ENCODE measurements at regions not wholly inside any gene's neighbourhood (a gene's known extent, or its start where the extent isn't known, plus 50 kb on each side); places are given as distances from the start of the nearest gene placed in this dataset.

GRCh38 chr22:34851918-34852662, 213.9 kb upstream of the ISX start:
- Histone ChIP-seq H3K9me3 (no peaks in the 10 kb centered on the region), H3K4me3 (replicated peaks in 1 of 3) (no peak overlapping the region), H3K36me3 (no peaks in the 10 kb centered on the region), H3K4me1 (no peaks in the 10 kb centered on the region), H3K27ac (no peak overlapping the region), H3K27me3 (no peaks in the 10 kb centered on the region)
- no peak for DNase-seq
- no peak for TF ChIP-seq CTCF (IDR thresholded peaks at IDR 0.05)
- no peak for TF ChIP-seq POLR2A (IDR thresholded peaks at IDR 0.05)
- 43 to 53% methylated on average over 4 of the region's 4 CpGs for WGBS, 2 donors
- intact Hi-C loops (cut with DNase I): no loop called here

GRCh38 chr22:34855471-34855870, 210.5 kb upstream of the ISX start:
- Histone ChIP-seq H3K36me3 (no peaks in the 10 kb centered on the region), H3K9me3 (no peaks in the 10 kb centered on the region), H3K4me3 (replicated peaks in 1 of 3) (no peak overlapping the region), H3K4me1 (no peaks in the 10 kb centered on the region), H3K27me3 (no peaks in the 10 kb centered on the region), H3K27ac (no peak overlapping the region)
- intact Hi-C loops (cut with DNase I): no loop called here
- TF ChIP-seq CTCF (IDR thresholded peaks at IDR 0.05) (no peak), POLR2A (IDR thresholded peaks at IDR 0.05) (no peak)
- no peak for DNase-seq
- 69 to 79% methylated on average over 5 of the region's 5 CpGs for WGBS, 2 donors

GRCh38 chr22:34858066-34858465, 207.9 kb upstream of the ISX start:
- H3K27me3 ChIP-seq: no peaks in the 10 kb centered on the region
- H3K4me3 ChIP-seq (replicated peaks in 1 of 3): no peak overlapping the region
- no peak for DNase-seq
- 25 to 34% methylated on average over 2 of the region's 2 CpGs for WGBS, 2 donors
- no peaks in the 10 kb centered on the region for H3K36me3 ChIP-seq
- H3K27ac ChIP-seq: no peak overlapping the region
- no peaks in the 10 kb centered on the region for H3K9me3 ChIP-seq
- H3K4me1 ChIP-seq: no peaks in the 10 kb centered on the region
- TF ChIP-seq CTCF (IDR thresholded peaks at IDR 0.05): no peak
- intact Hi-C loops (cut with DNase I): no loop called here

- H3K27me3 ChIP-seq: no peaks in the 10 kb centered on the region
- H3K9me3 ChIP-seq: no peaks in the 10 kb centered on the region
- WGBS, 2 donors: 81 to 85% methylated on average over 2 of the region's 2 CpGs
- intact Hi-C loops (cut with DNase I): no loop called here
- TF ChIP-seq CTCF (IDR thresholded peaks at IDR 0.05) (no peak), POLR2A (IDR thresholded peaks at IDR 0.05) (no peak)
- H3K27ac ChIP-seq: no peak overlapping the region
- no peaks in the 10 kb centered on the region for H3K4me1 ChIP-seq
- H3K36me3 ChIP-seq: no peaks in the 10 kb centered on the region
- no peak for DNase-seq
- H3K4me3 ChIP-seq (replicated peaks in 1 of 3): no peak overlapping the region
Observed at GRCh38 chr22:34861787-34862186, 204.2 kb upstream of the ISX start.

- no peak for TF ChIP-seq POLR2A (IDR thresholded peaks at IDR 0.05)
- no peak for TF ChIP-seq CTCF (IDR thresholded peaks at IDR 0.05)
- DNase-seq: no peak
- intact Hi-C loops (cut with DNase I): no loop called here
- Histone ChIP-seq H3K4me3 (replicated peaks in 1 of 3) (no peak overlapping the region), H3K9me3 (no peaks in the 10 kb centered on the region), H3K27ac (no peak overlapping the region), H3K36me3 (no peaks in the 10 kb centered on the region), H3K27me3 (no peaks in the 10 kb centered on the region), H3K4me1 (no peaks in the 10 kb centered on the region)
- WGBS, 2 donors: 68 to 70% methylated on average over 4 of the region's 4 CpGs
Observed at GRCh38 chr22:34866081-34866480, 199.9 kb upstream of the ISX start.

Measured in thyroid gland (tissue), 4 donors.